ENCODE measurements at regions not wholly inside any gene's neighbourhood (a gene's known extent, or its start where the extent isn't known, plus 50 kb on each side); places are given as distances from the start of the nearest gene placed in this dataset.

DNA sequence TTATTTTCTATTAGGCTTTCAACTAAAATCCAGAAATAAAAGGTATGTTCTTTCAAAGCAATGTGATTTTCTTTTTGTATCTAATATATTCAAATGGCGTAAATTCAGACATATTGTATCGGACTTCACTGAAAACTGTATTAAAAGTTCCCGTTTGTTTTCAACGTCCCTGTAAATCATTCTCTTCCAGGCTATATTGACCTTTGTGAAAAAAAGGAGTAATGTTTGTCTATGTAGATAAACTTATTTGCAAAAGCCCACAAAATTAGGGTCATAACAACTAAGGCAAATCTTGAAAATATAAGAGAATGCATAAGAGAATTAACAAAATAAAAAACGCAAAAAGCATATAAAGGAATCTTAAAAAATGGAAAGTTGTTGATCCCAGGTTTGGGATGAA, 1492.4 kb downstream of the AACS start:
- TF ChIP-seq, protein P1, sequence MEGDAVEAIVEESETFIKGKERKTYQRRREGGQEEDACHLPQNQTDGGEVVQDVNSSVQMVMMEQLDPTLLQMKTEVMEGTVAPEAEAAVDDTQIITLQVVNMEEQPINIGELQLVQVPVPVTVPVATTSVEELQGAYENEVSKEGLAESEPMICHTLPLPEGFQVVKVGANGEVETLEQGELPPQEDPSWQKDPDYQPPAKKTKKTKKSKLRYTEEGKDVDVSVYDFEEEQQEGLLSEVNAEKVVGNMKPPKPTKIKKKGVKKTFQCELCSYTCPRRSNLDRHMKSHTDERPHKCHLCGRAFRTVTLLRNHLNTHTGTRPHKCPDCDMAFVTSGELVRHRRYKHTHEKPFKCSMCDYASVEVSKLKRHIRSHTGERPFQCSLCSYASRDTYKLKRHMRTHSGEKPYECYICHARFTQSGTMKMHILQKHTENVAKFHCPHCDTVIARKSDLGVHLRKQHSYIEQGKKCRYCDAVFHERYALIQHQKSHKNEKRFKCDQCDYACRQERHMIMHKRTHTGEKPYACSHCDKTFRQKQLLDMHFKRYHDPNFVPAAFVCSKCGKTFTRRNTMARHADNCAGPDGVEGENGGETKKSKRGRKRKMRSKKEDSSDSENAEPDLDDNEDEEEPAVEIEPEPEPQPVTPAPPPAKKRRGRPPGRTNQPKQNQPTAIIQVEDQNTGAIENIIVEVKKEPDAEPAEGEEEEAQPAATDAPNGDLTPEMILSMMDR (conservative IDR thresholded peaks at IDR 0.05), result no peak
- no peak for TF ChIP-seq EZH2 (IDR thresholded peaks at IDR 0.05; ENCODE audit: low read depth)
